Testis (tissue), 2 donors: ENCODE measurements at regions not wholly inside any gene's neighbourhood (a gene's known extent, or its start where the extent isn't known, plus 50 kb on each side); places are given as distances from the start of the nearest gene placed in this dataset.

Experiments
- DNase-seq: peaks from one replicate; pipeline ENCODE4 v3.0.0-alpha.2; 2019
- H3K27ac ChIP-seq, 2 donors: fragments of 200-600 bp; sonication (generic); one replicate each; pipeline ENCODE4 v1.5.1; 2019
- H3K27me3 ChIP-seq: fragments of 200-600 bp; sonication (generic); one replicate; pipeline ENCODE4 v1.5.1; 2019
- H3K36me3 ChIP-seq: fragments of 200-600 bp; sonication (generic); one replicate; pipeline ENCODE4 v1.5.1; 2017; ENCODE audit warnings: low read depth; ENCODE audit errors: missing control alignments
- H3K4me1 ChIP-seq: fragments of 200-600 bp; sonication (generic); one replicate; pipeline ENCODE4 v1.5.1; 2019
- H3K4me3 ChIP-seq, 2 donors: fragments of 200-600 bp; sonication (generic); one replicate each; pipeline ENCODE4 v1.5.1; 2017 to 2019
- H3K9me3 ChIP-seq: fragments of 200-600 bp; sonication (generic); one replicate; pipeline ENCODE4 v1.5.1; 2017
- POLR2A ChIP-seq: fragments of 450-650 bp; IDR thresholded peaks from one replicate; pipeline ENCODE4 v1.6.1; 2017; ENCODE audit warnings: antibody characterized with exemption, mild to moderate bottlenecking, moderate library complexity
- WGBS, 2 donors: methylation state at CpG; one replicate each; pipeline ENCODE4 v1.1.5; 2018; 5-methylcytosine and 5-hydroxymethylcytosine counted together
- intact Hi-C: fragments of 100-400 bp; cut with DNase I; formaldehyde crosslinking; loops from one replicate; pipeline ENCODE4 v1.15.1; 2023; ENCODE audit warnings: low total_unique reads
- TF ChIP-seq, protein P1 (sequence below), 3 experiments: fragments of 450-650 bp in 2 of 3; fragments of 200-600 bp in 1 of 3; sonication (generic) in 1 of 3; IDR thresholded peaks; one replicate each; pipeline ENCODE4 v1.5.1; 2016 to 2019; ENCODE audit warnings: antibody characterized with exemption in 3 of 3, mild to moderate bottlenecking in 2 of 3, moderate library complexity in 1 of 3

DNA sequence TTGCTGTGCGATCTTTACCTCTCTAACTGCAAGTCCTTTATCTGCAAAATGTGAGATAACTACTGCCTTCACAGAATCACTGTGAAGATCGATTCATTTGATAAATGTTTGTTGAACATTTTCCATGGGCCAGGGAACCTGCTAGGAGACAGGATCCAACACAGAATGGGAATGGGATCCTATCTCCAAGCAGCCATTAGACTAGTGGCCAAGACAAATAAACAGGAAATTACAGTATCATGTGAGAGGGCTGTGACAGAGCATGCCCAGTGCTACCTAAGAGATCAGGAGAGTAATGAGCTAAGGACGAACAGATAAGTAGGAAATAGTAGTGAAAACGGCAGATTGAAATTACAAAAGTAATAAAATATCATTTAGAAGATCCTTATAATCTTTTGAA lies 105.7 kb downstream of the GRIN2B start:
- 81% methylated on average over 4 of the region's 4 CpGs for WGBS, 2 donors
- intact Hi-C loops: no loop called here

DNA sequence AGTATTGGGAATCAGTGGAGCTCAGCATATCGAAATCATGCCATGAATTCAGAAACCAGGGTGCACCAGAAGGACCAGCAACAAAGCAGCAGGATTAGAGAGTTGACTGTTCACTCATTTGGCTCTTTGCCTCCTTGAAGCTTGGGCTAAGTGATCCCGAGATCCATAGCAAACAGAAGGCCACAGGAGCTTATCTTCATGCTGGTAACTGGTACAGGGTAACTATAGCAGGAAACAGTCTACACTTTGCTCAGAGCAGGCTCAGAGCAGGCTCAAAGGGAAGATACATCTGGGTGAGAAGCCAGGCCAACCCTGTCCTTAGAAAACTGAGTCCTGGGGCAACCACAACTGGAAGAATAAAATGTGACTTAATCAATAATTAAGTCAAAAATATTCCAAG lies 111.1 kb downstream of the GRIN2B start:
- no peaks in the 10 kb centered on the region for H3K27me3 ChIP-seq
- H3K36me3 ChIP-seq: no peaks in the 10 kb centered on the region
- no peak overlapping the region for H3K4me3 ChIP-seq
- TF ChIP-seq, protein P1, sequence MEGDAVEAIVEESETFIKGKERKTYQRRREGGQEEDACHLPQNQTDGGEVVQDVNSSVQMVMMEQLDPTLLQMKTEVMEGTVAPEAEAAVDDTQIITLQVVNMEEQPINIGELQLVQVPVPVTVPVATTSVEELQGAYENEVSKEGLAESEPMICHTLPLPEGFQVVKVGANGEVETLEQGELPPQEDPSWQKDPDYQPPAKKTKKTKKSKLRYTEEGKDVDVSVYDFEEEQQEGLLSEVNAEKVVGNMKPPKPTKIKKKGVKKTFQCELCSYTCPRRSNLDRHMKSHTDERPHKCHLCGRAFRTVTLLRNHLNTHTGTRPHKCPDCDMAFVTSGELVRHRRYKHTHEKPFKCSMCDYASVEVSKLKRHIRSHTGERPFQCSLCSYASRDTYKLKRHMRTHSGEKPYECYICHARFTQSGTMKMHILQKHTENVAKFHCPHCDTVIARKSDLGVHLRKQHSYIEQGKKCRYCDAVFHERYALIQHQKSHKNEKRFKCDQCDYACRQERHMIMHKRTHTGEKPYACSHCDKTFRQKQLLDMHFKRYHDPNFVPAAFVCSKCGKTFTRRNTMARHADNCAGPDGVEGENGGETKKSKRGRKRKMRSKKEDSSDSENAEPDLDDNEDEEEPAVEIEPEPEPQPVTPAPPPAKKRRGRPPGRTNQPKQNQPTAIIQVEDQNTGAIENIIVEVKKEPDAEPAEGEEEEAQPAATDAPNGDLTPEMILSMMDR (IDR thresholded peaks at IDR 0.05): no peak
- TF ChIP-seq POLR2A: no peak
- H3K9me3 ChIP-seq: no peaks in the 10 kb centered on the region
- DNase-seq: no peak
- no peak overlapping the region for H3K27ac ChIP-seq
- intact Hi-C loops: no loop called here
- H3K4me1 ChIP-seq: no peaks in the 10 kb centered on the region
- WGBS, 2 donors: 80 to 92% methylated on average over 2 of the region's 2 CpGs

More for the DNA sequence above, 105.7 kb downstream of the GRIN2B start:
- Histone ChIP-seq H3K4me3 (no peak overlapping the region), H3K36me3 (no peaks in the 10 kb centered on the region), H3K27me3 (no peaks in the 10 kb centered on the region), H3K4me1 (no peaks in the 10 kb centered on the region), H3K9me3 (no peaks in the 10 kb centered on the region), H3K27ac (no peak overlapping the region)
- DNase-seq: no peak
- TF ChIP-seq POLR2A: no peak

DNA sequence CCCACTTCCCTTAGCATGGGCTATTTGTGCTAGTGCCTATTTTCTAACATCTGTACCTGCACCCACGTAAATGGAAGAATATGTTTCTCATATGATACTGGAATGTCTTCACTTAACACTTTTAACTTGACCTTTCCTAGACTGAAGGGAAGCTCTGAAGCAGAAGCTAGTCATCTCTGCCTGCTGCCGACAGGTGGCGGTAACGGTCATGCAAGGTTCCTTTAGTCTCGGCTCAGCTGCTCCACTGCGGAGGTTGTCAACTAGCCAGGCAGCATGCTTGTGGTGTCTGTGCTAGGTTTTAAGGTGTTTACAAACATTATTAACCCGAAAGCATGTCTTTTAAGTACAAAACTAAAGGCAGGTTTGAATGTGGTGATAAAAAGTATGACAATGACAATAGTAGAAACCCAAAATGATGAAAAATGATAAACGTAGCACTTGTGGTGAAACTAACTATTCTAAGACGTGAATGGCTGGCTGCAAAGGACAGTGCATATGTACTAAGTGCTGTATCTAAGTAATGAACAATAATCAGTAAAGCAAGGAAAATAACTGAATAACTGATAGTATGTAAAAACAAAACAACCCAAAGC lies 117.2 kb downstream of the GRIN2B start:
- 15 to 23% methylated on average over 9 of the region's 9 CpGs for WGBS, 2 donors
- Histone ChIP-seq H3K4me1 (no peaks in the 10 kb centered on the region), H3K36me3 (no peaks in the 10 kb centered on the region), H3K9me3 (no peaks in the 10 kb centered on the region), H3K4me3 (no peak overlapping the region), H3K27ac (no peak overlapping the region), H3K27me3 (no peaks in the 10 kb centered on the region)
- DNase-seq: peak; percentile 86
- intact Hi-C loops: loop anchor here (10.0 kb wide), 1 partner anchor 301 kb away; no protein-coding TSS in a partner anchor
- TF ChIP-seq POLR2A: no peak
- TF ChIP-seq, protein P1 (IDR thresholded peaks at IDR 0.05): peak in 2 of 3 experiments; percentile 63 to 73

DNA sequence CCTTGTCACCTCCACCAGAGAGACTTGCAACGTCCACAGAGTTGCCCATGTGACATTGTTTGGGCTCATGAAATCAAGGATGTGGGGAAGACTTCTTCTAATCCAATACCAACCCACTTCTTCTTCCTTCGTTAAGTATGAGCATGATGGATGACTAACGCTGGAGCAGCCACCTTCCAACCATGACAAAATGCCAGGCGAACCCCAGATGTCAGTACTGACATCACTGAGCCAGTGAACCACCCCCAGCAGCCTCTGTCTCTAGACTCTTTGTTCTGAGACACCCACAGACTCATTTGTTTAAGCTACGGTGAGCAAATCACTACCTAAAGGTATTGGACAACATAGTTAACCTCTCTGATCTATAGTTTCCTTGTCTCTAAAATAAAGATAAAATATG lies 123.7 kb downstream of the GRIN2B start:
- no peaks in the 10 kb centered on the region for H3K4me1 ChIP-seq
- intact Hi-C loops: no loop called here
- WGBS, 2 donors: 83% methylated on average over 5 of the region's 5 CpGs
- no peak overlapping the region for H3K27ac ChIP-seq
- DNase-seq: no peak
- H3K27me3 ChIP-seq: no peaks in the 10 kb centered on the region
- H3K4me3 ChIP-seq: no peak overlapping the region
- H3K36me3 ChIP-seq: no peaks in the 10 kb centered on the region
- H3K9me3 ChIP-seq: no peaks in the 10 kb centered on the region
- TF ChIP-seq, protein P1 (IDR thresholded peaks at IDR 0.05): no peak
- no peak for TF ChIP-seq POLR2A

- DNase-seq: no peak
- H3K4me1 ChIP-seq: no peaks in the 10 kb centered on the region
- H3K27ac ChIP-seq: no peak overlapping the region
- no peaks in the 10 kb centered on the region for H3K36me3 ChIP-seq
- intact Hi-C loops: no loop called here
- TF ChIP-seq, protein P1 (IDR thresholded peaks at IDR 0.05): no peak
- no peak for TF ChIP-seq POLR2A
- no peak overlapping the region for H3K4me3 ChIP-seq
- no peaks in the 10 kb centered on the region for H3K27me3 ChIP-seq
- H3K9me3 ChIP-seq: no peaks in the 10 kb centered on the region
- WGBS, 2 donors: 78 to 79% methylated on average over 3 of the region's 3 CpGs
Observed at GRCh38 chr12:13853471-13853870, 127.9 kb downstream of the GRIN2B start.
